K562 (cell line): ENCODE measurements at regions not wholly inside any gene's neighbourhood (a gene's known extent, or its start where the extent isn't known, plus 50 kb on each side); places are given as distances from the start of the nearest gene placed in this dataset.

Experiments used
- EP300 ChIP-seq: IDR thresholded peaks from 2 replicates; pipeline ENCODE4 v1.6.1; 2012; ENCODE audit warnings: low read length, improper control_type of control experiment
- EZH2 ChIP-seq: IDR thresholded peaks from 2 replicates; pipeline ENCODE4 v1.6.1; 2012; ENCODE audit warnings: low read depth, mild to moderate bottlenecking, inconsistent platforms, low read length, borderline replicate concordance
- JUN ChIP-seq, 2 experiments: sonication (generic) in 1 of 2; formaldehyde crosslinking in 1 of 2; IDR thresholded peaks; 2 replicates each; pipeline versions ENCODE4 v1.6.1 to v1.8.0; 2012 to 2022; ENCODE audit warnings: borderline replicate concordance in 2 of 2, mild to moderate bottlenecking in 2 of 2, improper control_type of control experiment in 1 of 2, low read depth in 1 of 2, low read length in 1 of 2, missing genetic modification reagents in 1 of 2
- NCOA1 ChIP-seq: fragments of 450-650 bp; IDR thresholded peaks from 2 replicates; pipeline ENCODE4 v1.6.1; 2016; ENCODE audit warnings: low read depth
- NFIC ChIP-seq: fragments of 450-650 bp; IDR thresholded peaks from 2 replicates; pipeline ENCODE4 v1.6.1; 2017; ENCODE audit warnings: mild to moderate bottlenecking, inconsistent platforms
- POLR2A ChIP-seq: fragments of 450-650 bp; conservative IDR thresholded peaks from 2 replicates; pipeline ENCODE4 v1.6.1; 2016
- ZC3H11A ChIP-seq: IDR thresholded peaks from 2 replicates; pipeline ENCODE4 v1.6.1; 2012; ENCODE audit warnings: low read depth, low read length, improper control_type of control experiment
- ZNF589 ChIP-seq: fragments of 200-800 bp; sonication (Bioruptor generic); IDR thresholded peaks from 2 replicates; pipeline ENCODE4 v1.6.1; 2016; ENCODE audit warnings: low read depth, missing genetic modification characterization, missing compliant biosample characterization
- TF ChIP-seq, protein P1 (sequence below): fragments of 450-650 bp; IDR thresholded peaks from 2 replicates; pipeline ENCODE4 v1.6.1; 2018; ENCODE audit not compliant: partially characterized antibody

DNA sequence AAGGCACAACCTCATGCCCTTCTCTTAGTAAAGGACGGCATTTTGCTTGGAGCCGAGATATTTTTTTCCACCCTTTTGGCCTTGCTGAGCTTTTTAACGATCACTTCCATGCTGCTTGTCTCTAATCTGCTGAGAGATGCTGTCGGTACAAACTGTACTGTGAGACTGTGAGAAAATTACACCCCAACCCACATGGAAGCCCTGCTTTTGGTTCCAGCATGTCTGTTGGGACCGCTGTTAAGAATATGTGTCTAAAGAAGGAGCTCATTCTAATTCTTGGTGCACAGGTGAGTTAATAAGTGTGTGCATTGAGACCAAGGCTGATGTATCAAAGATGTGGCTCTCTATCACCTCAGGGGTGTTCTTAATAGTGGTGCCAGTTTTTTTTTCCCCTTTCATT is 304.5 kb upstream of the MAP3K7 start:
- TF ChIP-seq, protein P1, sequence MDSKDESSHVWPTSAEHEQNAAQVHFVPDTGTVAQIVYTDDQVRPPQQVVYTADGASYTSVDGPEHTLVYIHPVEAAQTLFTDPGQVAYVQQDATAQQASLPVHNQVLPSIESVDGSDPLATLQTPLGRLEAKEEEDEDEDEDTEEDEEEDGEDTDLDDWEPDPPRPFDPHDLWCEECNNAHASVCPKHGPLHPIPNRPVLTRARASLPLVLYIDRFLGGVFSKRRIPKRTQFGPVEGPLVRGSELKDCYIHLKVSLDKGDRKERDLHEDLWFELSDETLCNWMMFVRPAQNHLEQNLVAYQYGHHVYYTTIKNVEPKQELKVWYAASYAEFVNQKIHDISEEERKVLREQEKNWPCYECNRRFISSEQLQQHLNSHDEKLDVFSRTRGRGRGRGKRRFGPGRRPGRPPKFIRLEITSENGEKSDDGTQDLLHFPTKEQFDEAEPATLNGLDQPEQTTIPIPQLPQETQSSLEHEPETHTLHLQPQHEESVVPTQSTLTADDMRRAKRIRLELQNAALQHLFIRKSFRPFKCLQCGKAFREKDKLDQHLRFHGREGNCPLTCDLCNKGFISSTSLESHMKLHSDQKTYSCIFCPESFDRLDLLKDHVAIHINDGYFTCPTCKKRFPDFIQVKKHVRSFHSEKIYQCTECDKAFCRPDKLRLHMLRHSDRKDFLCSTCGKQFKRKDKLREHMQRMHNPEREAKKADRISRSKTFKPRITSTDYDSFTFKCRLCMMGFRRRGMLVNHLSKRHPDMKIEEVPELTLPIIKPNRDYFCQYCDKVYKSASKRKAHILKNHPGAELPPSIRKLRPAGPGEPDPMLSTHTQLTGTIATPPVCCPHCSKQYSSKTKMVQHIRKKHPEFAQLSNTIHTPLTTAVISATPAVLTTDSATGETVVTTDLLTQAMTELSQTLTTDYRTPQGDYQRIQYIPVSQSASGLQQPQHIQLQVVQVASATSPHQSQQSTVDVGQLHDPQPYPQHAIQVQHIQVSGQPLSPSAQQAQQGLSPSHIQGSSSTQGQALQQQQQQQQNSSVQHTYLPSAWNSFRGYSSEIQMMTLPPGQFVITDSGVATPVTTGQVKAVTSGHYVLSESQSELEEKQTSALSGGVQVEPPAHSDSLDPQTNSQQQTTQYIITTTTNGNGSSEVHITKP: no peak
- TF ChIP-seq EZH2 (no peak), EP300 (no peak), ZC3H11A (no peak), NCOA1 (no peak), POLR2A (no peak), NFIC (no peak), ZNF589 (no peak), JUN (IDR thresholded peaks at IDR 0.05; ENCODE audit: borderline replicate concordance, low read depth, low read length) (no peak), JUN (CRISPR knock-in tag; IDR thresholded peaks at IDR 0.05; ENCODE audit: borderline replicate concordance) (no peak)
